ENCODE measurements at regions not wholly inside any gene's neighbourhood (a gene's known extent, or its start where the extent isn't known, plus 50 kb on each side); places are given as distances from the start of the nearest gene placed in this dataset.
A peak's percentile ranks its signal among the peaks of the same experiment; 100 is the strongest.
"Not testable (repeated sequence)": the region's sequence is repeated elsewhere in the genome, so short reads cannot be mapped to it uniquely, and the experiment has no call there.

DNA sequence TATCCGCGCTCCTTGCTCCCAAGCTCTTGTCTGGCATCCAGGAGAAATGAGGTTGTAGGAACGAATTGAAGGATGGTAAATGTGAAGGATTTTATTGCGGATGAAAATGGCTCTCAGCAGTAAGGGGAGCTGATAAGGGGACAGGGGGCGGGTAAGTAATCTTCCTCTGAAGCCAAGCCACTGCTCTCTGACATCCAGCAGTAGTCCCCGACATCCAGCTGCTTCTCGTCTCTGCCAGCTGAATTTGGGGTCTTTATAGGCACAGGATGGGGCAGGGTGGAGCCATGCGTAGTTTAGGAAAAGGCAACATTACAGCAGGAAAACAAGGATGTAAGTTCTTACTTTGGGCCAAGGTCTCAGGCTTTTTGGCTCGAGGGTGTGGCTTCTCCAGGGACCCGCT lies 1370.1 kb upstream of the RAG2 start:
- DNase-seq, result no peak

DNA sequence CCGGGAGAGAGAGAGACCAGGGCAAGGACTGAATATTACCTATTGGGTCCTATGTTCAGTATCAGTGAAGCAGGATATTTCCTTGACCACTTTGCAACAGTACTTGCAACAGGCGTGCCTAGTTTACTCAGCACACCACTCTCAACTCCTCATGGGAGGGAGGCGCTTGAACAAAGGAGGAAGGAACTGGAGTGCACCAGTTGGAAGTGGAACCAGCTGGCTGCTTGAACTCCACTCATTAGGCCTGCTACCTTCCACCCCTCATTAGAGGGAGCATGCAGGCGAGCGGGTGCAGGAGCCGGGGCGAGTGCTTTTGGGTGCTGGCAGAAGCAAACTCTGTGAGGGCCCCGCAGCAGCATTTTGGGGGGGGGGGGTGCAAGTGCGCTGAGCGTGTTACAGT lies 1369.6 kb upstream of the RAG2 start:
- no peak for DNase-seq

GRCh38 chr11:37963440-37963839 lies 1365.4 kb upstream of the RAG2 start:
- DNase-seq, result no peak

DNA sequence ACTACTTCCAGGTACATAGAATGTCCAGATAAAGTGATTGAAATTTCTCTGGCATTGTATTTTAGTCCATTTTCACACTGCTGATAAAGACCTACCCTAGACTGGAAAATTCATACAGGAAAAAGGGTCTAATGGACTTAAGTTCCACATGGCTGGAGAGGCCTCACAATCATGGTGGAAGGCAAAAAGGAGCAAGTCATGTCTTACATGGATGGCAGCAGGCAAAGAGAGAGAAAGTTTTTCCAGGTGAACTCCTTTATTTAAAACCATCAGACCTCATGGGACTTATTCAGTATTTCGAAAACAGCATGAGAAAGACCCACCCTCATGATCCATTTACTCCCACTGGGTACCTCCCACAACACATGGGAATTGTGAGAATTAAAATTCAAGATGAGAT lies 1359.7 kb upstream of the RAG2 start:
- DNase-seq, result no peak

DNA sequence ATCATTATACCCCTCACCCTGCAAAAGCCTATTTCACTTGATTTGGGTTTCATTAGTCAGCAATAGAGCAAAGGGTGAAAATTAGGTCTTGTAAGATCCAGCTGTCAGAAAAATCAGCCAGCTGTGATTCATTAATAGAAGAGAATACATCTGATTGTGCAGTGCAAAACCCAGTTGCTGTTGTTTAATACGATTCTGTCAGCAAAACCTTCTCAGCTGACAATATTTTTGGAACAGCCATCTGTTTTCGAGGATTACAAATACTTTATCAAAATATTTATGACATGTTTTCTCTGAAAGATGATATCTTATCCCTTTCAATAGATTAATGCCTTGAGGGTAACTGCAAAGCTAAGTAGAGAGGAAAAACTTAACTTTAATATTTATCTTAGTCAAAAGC lies 1354.0 kb upstream of the RAG2 start:
- no peak for DNase-seq

DNA sequence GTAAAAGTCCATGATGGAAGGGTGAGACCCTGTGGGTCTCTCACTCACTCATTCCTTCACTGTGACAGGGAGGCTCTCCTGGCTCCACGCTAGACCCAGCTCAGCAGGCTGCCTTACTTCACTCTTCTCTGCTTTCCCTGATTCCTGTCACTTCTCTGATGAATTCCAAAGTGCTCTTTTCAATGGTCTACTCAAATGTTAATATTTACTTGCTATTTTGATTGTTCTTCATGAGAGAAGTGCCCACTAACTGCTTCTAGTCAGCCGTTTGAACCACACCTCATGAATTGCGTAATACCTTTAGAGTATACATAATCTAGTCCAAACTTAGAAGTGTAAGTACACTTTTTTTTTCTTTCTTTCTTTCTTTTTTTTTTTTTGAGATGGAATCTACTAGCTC lies 1350.2 kb upstream of the RAG2 start:
- no peak for DNase-seq

GRCh38 chr11:37947821-37948220 lies 1349.8 kb upstream of the RAG2 start:
- DNase-seq, result no peak

DNA sequence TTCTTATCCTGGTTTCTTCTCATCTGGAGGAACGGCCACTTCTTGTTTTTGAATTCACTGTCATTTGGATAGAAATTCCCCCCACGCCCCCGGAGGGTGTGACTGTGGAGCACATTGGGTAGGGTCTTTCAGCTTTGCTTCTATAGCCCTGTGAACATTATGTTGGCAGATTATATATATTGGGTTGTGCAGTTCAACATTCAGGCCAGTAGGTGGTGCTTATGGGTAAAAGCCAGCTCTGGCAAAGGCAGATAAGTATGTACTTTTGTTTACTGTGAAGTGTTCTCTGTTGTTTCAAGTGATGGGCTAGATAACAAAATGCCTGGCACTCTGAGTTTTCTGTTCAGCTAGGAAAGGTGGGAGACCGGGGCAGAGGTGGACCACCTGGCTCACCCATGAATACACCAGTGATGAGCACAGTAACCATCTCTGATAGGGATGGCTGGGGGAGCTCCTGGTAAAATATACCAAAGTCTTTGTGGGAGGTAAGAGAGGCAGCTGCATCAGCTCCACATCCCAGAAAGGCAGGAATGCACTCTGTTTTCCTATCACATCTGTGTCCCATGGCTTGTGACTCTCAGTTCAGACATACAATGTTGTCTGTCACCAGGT lies 1348.2 kb upstream of the RAG2 start:
- DNase-seq, result peak; percentile 32

DNA sequence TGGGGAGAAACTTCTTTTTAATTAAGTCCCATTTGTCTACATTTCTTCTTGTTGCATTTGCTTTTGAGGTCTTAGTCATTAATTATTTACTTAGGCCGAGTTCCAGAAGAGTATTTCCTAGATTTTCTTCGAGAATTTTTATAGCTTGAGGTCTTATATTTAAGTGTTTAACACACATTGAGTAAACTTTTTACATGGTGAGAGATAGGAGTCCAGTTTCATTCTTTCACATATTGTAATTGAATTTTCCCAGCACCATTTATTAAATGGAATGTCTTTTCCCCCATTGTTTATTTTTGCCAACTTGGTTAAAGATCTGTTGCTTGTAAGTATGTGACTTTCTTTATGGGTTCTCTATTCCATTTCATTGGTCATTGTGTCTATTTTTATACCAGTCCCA lies 1344.0 kb upstream of the RAG2 start:
- DNase-seq, result no peak

DNA sequence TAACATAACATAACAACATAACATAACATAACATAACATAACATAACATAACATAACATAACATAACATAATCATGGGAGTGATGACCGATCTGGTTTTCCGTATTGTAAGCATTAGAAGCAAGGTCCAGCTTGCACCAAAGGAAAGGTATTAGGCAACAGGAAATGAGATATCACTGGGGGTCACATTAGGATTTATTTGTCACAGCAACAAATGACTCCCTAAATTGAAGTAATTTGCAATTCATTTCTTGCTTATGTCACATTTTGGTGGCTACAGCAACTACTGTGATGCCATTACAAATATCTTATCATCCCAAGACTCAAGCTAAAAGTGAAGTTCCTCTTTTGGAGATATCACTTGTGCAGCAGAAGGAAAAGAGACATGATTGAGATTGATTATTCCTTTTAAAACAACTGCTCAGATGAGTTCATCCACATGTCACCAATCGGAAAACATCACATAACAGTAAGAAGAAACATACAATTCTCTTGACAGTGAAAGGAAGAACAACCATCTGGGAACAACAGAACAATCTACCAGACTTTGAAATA lies 1331.1 kb upstream of the RAG2 start:
- DNase-seq, result no peak

DNA sequence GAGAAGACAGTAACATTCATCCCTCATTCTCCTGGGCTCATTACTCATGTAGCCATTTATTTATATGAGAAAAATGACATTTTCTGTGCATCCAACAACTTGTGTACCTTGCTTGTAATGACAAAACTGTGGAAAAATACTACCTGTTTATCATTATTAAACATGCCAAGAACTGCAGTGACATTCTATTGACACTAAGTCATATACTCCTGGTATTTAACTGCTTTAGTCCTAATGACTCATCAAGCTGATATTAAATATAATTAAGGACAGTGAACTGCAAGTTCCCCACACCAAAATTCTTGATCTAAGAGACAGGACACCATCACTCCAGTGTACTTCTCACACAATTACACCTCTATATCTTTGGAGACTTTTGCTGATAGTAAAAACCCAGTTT lies 1328.7 kb upstream of the RAG2 start:
- DNase-seq, result no peak

DNA sequence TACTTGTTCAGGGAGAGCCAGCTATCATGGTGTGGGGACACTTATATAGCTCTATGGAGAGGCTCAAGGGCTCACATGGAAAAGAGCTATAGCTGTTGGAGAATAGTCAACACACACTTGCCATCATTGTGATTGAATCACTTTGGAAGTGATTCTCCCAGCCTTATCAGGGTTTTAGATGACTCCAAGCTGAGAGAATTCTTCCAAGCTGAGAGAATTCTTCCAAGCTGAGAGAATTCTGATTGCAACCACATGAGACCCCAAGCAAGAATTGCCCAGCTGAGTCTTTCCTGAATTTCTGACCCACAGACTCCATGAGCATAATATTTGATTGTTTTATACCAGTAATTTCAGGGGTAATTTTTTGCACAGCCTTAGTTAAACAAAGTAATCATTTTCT lies 1318.3 kb upstream of the RAG2 start:
- no peak for DNase-seq

DNA sequence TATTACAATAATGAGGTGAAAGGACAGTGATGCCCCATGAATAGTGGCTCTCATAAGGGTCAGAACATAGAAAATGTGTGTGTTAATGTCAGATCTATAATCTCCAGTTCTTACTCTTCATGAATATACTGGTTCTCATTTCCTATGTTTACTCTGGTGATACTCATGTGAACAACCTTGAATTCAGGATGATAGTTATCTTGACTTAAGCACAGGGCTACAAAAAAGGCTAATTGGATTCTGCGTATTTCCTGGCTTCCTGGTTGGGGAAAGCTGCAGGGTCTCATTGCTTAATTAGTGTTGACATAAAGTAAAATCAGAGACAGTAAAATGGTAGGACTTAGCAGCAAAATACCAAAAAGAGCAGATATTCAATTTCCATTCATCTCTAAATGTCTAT lies 1316.8 kb upstream of the RAG2 start:
- DNase-seq, result no peak

GRCh38 chr11:37908219-37908548 lies 1310.1 kb upstream of the RAG2 start:
- DNase-seq, result no peak

- DNase-seq, result no peak
Observed at GRCh38 chr11:37907436-37908218, 1309.6 kb upstream of the RAG2 start.

- no peak for DNase-seq
Observed at GRCh38 chr11:37905707-37906417, 1307.8 kb upstream of the RAG2 start.

GRCh38 chr11:37896016-37896415 lies 1298.0 kb upstream of the RAG2 start:
- DNase-seq, result no peak

DNA sequence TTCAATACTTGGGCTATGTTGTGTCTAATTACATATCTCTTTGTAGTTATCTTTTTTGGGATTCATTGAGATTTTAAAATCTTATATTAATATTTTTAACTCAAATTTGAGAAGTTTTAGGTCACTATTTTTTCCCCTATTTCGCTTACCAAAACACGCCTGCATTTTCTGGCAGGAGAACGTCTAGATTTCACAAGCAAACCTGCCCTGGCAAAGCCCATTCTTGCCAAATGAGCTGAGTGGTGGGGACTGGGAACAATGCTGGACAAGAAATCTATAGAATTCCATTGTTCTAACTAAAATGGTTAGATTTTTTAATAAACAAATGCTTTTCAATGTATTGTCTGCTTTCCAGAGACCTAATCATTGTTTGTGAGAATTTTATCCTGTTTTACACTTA lies 1283.7 kb upstream of the RAG2 start:
- no peak for DNase-seq

DNA sequence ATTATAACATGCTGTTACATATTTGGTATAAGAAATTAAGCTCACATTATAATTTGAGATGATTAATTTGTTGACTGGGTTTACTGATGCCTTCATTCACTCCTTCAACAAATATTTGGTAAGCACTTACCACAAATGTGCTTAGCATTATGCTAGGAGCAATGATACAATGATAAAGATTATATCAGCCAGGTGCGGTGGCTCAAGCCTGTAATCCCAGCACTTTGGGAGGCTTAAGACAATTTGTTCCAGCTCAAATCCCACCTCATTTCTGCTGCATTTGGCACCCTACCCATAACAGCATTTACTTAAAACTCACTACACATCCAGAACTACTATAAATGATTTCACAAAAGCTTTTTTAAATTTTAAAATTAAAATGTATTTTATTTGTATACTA lies 1263.6 kb upstream of the RAG2 start:
- DNase-seq, result no peak

GRCh38 chr11:37858806-37859537 lies 1260.9 kb upstream of the RAG2 start:
- not testable (repeated sequence) for DNase-seq

GRCh38 chr11:37858398-37858797 lies 1260.4 kb upstream of the RAG2 start:
- no peak for DNase-seq

- DNase-seq, result no peak
Observed at GRCh38 chr11:37857726-37858125, 1259.7 kb upstream of the RAG2 start.

DNA sequence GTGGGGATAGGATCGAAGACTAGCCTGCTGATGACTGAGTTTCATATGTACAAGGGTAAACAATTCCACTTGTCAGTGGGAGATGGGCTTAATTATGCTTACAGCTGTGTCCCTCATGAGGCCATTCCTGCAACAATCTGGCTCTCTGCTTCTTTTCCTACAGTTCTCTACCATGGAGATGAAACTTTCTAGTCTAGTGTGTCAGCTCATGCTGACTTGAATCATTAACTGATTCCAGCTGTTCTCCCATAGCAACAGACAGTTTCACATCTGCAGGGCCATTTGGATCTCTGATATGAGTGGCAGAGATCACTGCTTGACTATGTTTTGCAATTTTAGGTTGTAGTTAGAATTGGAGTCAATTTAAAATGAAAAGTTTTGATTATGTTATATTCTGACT lies 1251.7 kb upstream of the RAG2 start:
- DNase-seq, result no peak

Data from NCI-H526 treated with DMSO at 0.1 percent for 48 hours (cell line).